Type B pancreatic cell (in vitro differentiated cells): ENCODE measurements at regions not wholly inside any gene's neighbourhood (a gene's known extent, or its start where the extent isn't known, plus 50 kb on each side); places are given as distances from the start of the nearest gene placed in this dataset.

ENCODE experiments used
- DNase-seq: peaks from one replicate; pipeline ENCODE4 v3.0.0; 2021; ENCODE audit warnings: mixed read lengths; ENCODE audit not compliant: unreplicated experiment; ENCODE audit errors: extremely low spot score
- H3K27ac Mint-ChIP-seq: 2 replicates; pipeline ENCODE4 v1.8.0; 2021; ENCODE audit warnings: mild to moderate bottlenecking, mixed read lengths
- H3K27me3 Mint-ChIP-seq: 2 replicates; pipeline ENCODE4 v1.8.0; 2021; ENCODE audit warnings: mixed read lengths
- H3K36me3 Mint-ChIP-seq: 2 replicates; pipeline ENCODE4 v1.8.0; 2021; ENCODE audit warnings: mixed read lengths
- H3K4me1 Mint-ChIP-seq: one replicate; pipeline ENCODE4 v1.8.0; 2021; ENCODE audit warnings: mixed read lengths; ENCODE audit not compliant: unreplicated experiment
- H3K4me3 Mint-ChIP-seq: 2 replicates; pipeline ENCODE4 v1.8.0; 2021; ENCODE audit warnings: mild to moderate bottlenecking, mixed read lengths
- H3K9me3 Mint-ChIP-seq: 2 replicates; pipeline ENCODE4 v1.8.0; 2021; ENCODE audit warnings: mixed read lengths
- CTCF ChIP-seq: fragments of 200-600 bp; sonication (generic); conservative IDR thresholded peaks from 2 replicates; pipeline ENCODE4 v1.5.0; 2021; ENCODE audit warnings: antibody characterized with exemption, mild to moderate bottlenecking

GRCh38 chr5:86786955-86787354 lies 169.2 kb downstream of the COX7C start:
- Mint-ChIP-seq H3K27ac (no peak overlapping the region), H3K4me1 (no peaks in the 10 kb centered on the region), H3K4me3 (no peak overlapping the region)

GRCh38 chr5:86795659-86796058 lies 177.9 kb downstream of the COX7C start:
- H3K36me3 Mint-ChIP-seq, result no peaks in the 10 kb centered on the region
- H3K4me3 Mint-ChIP-seq, result no peak overlapping the region
- no peak overlapping the region for H3K27ac Mint-ChIP-seq
- H3K27me3 Mint-ChIP-seq, result no peaks in the 10 kb centered on the region
- no peaks in the 10 kb centered on the region for H3K9me3 Mint-ChIP-seq
- no peak for DNase-seq
- no peak for TF ChIP-seq CTCF
- H3K4me1 Mint-ChIP-seq, result peaks cover 12% of the 10 kb centered on the region

More at GRCh38 chr5:86786955-86787354, 169.2 kb downstream of the COX7C start:
- H3K36me3 Mint-ChIP-seq, result no peaks in the 10 kb centered on the region
- no peaks in the 10 kb centered on the region for H3K27me3 Mint-ChIP-seq
- DNase-seq, result no peak
- no peaks in the 10 kb centered on the region for H3K9me3 Mint-ChIP-seq
- TF ChIP-seq CTCF, result no peak

- no peak for DNase-seq
- Mint-ChIP-seq H3K36me3 (no peaks in the 10 kb centered on the region), H3K4me3 (no peak overlapping the region), H3K27me3 (no peaks in the 10 kb centered on the region), H3K9me3 (no peaks in the 10 kb centered on the region), H3K27ac (no peak overlapping the region), H3K4me1 (peaks cover 12% of the 10 kb centered on the region)
- TF ChIP-seq CTCF, result no peak
These were observed 179.9 kb downstream of the COX7C start for GRCh38 chr5:86797677-86798076.

GRCh38 chr5:86806206-86806605 lies 188.5 kb downstream of the COX7C start:
- no peak for TF ChIP-seq CTCF
- Mint-ChIP-seq H3K27ac (no peak overlapping the region), H3K36me3 (no peaks in the 10 kb centered on the region), H3K27me3 (no peaks in the 10 kb centered on the region), H3K9me3 (no peaks in the 10 kb centered on the region), H3K4me3 (no peak overlapping the region), H3K4me1 (no peaks in the 10 kb centered on the region)
- no peak for DNase-seq

GRCh38 chr5:86807046-86808031 lies 189.6 kb downstream of the COX7C start:
- no peaks in the 10 kb centered on the region for H3K4me1 Mint-ChIP-seq
- H3K4me3 Mint-ChIP-seq, result no peak overlapping the region
- no peak for TF ChIP-seq CTCF
- H3K27ac Mint-ChIP-seq, result no peak overlapping the region
- H3K27me3 Mint-ChIP-seq, result no peaks in the 10 kb centered on the region
- no peak for DNase-seq
- no peaks in the 10 kb centered on the region for H3K9me3 Mint-ChIP-seq
- no peaks in the 10 kb centered on the region for H3K36me3 Mint-ChIP-seq
